Naive thymus-derived CD8-positive, alpha-beta T cell (primary cell): ENCODE measurements at regions not wholly inside any gene's neighbourhood (a gene's known extent, or its start where the extent isn't known, plus 50 kb on each side); places are given as distances from the start of the nearest gene placed in this dataset.
A peak's percentile ranks its signal among the peaks of the same experiment; 100 is the strongest.

Source experiments
- ATAC-seq, 2 donors: fragments of 150-1000 bp; cut with Tn5 transposase in 1 of 2; sonication (Bioruptor Pico), chemical (Tn5 transposase) in 1 of 2; 1 replicate in 1 of 2; 2 replicates in 1 of 2; pipeline ENCODE4 v1.10.0; 2021; ENCODE audit warnings: mild to moderate bottlenecking in 2 of 2, moderate library complexity in 2 of 2
- POLR2A ChIA-PET: fragments of 350-600 bp; sonication (Branson Sonifier 250); formaldehyde crosslinking; loops from one replicate; lab custom pipeline; 2021; ENCODE audit warnings: antibody characterized with exemption; lab: Charles Lee
- DNase-seq, 10 donors: peaks; one replicate each; pipeline versions ENCODE4 v3.0.0 to v3.0.0-alpha.2; 2020 to 2022
- H3K27ac Mint-ChIP-seq, 10 donors: one replicate each; pipeline ENCODE4 v1.8.0; 2020 to 2022; ENCODE audit warnings: mild to moderate bottlenecking in 10 of 10, mixed read lengths in 10 of 10, moderate library complexity in 4 of 10, inconsistent platforms in 1 of 10
- H3K27me3 Mint-ChIP-seq, 5 donors: one replicate each; pipeline ENCODE4 v1.8.0; 2021 to 2022; ENCODE audit warnings: mixed read lengths in 5 of 5
- H3K36me3 Mint-ChIP-seq, 3 donors: one replicate each; pipeline ENCODE4 v1.8.0; 2020 to 2022; ENCODE audit warnings: mixed read lengths in 3 of 3, mild to moderate bottlenecking in 2 of 3, inconsistent platforms in 1 of 3
- H3K4me1 Mint-ChIP-seq, 4 donors: one replicate each; pipeline ENCODE4 v1.8.0; 2021 to 2022; ENCODE audit warnings: mixed read lengths in 4 of 4
- H3K4me3 Mint-ChIP-seq, 10 donors: one replicate each; pipeline ENCODE4 v1.8.0; 2020 to 2022; ENCODE audit warnings: mild to moderate bottlenecking in 10 of 10, mixed read lengths in 10 of 10, moderate library complexity in 6 of 10, inconsistent platforms in 1 of 10
- H3K9me3 Mint-ChIP-seq, 9 donors: one replicate each; pipeline ENCODE4 v1.8.0; 2020 to 2022; ENCODE audit warnings: mixed read lengths in 9 of 9, mild to moderate bottlenecking in 3 of 9, inconsistent platforms in 1 of 9, moderate library complexity in 1 of 9

- DNase-seq (no peak), ATAC-seq (no peak)
- POLR2A ChIA-PET: no interaction called here
- Mint-ChIP-seq H3K4me1 (no peaks in the 10 kb centered on the region), H3K9me3 (no peaks in the 10 kb centered on the region), H3K27ac (no peak overlapping the region), H3K36me3 (no peaks in the 10 kb centered on the region), H3K4me3 (no peak overlapping the region), H3K27me3 (peaks cover 0 to 9% (median 3%) of the 10 kb centered on the region in 5 donors)
Measured at GRCh38 chrX:69279234-69279633, 114.0 kb upstream of the PJA1 start.

GRCh38 chrX:69278031-69278687, 112.9 kb upstream of the PJA1 start:
- peaks cover 0 to 9% (median 3%) of the 10 kb centered on the region in 5 donors for H3K27me3 Mint-ChIP-seq
- no peak overlapping the region for H3K4me3 Mint-ChIP-seq
- H3K4me1 Mint-ChIP-seq: no peaks in the 10 kb centered on the region
- ATAC-seq: no peak
- POLR2A ChIA-PET: no interaction called here
- H3K27ac Mint-ChIP-seq: no peak overlapping the region
- H3K36me3 Mint-ChIP-seq: no peaks in the 10 kb centered on the region
- DNase-seq: no peak
- no peaks in the 10 kb centered on the region for H3K9me3 Mint-ChIP-seq

GRCh38 chrX:69277369-69277990, 112.2 kb upstream of the PJA1 start:
- ATAC-seq: no peak
- Mint-ChIP-seq H3K36me3 (no peaks in the 10 kb centered on the region), H3K9me3 (no peaks in the 10 kb centered on the region), H3K27ac (no peak overlapping the region), H3K27me3 (peaks cover 0 to 9% (median 3%) of the 10 kb centered on the region in 5 donors), H3K4me3 (no peak overlapping the region), H3K4me1 (no peaks in the 10 kb centered on the region)
- POLR2A ChIA-PET: no interaction called here
- no peak for DNase-seq

GRCh38 chrX:69268611-69269010, 103.4 kb upstream of the PJA1 start:
- Mint-ChIP-seq H3K36me3 (no peaks in the 10 kb centered on the region), H3K4me3 (no peak overlapping the region), H3K27me3 (peaks cover 0 to 3% (median 2%) of the 10 kb centered on the region in 5 donors), H3K4me1 (no peaks in the 10 kb centered on the region), H3K27ac (no peak overlapping the region), H3K9me3 (no peaks in the 10 kb centered on the region)
- DNase-seq (no peak), ATAC-seq (no peak)
- POLR2A ChIA-PET: no interaction called here

GRCh38 chrX:69264158-69264581, 98.9 kb upstream of the PJA1 start:
- Mint-ChIP-seq H3K27ac (no peak overlapping the region), H3K27me3 (peaks cover 6 to 15% (median 13%) of the 10 kb centered on the region in 5 donors), H3K4me1 (no peaks in the 10 kb centered on the region), H3K9me3 (no peaks in the 10 kb centered on the region), H3K4me3 (no peak overlapping the region), H3K36me3 (no peaks in the 10 kb centered on the region)
- ATAC-seq (no peak), DNase-seq (no peak)
- POLR2A ChIA-PET: no interaction called here

GRCh38 chrX:69263251-69263820, 98.1 kb upstream of the PJA1 start:
- H3K9me3 Mint-ChIP-seq: no peaks in the 10 kb centered on the region
- no peak for ATAC-seq
- peaks cover 6 to 15% (median 13%) of the 10 kb centered on the region in 5 donors for H3K27me3 Mint-ChIP-seq
- DNase-seq: no peak
- no peaks in the 10 kb centered on the region for H3K36me3 Mint-ChIP-seq
- POLR2A ChIA-PET: no interaction called here
- no peaks in the 10 kb centered on the region for H3K4me1 Mint-ChIP-seq
- no peak overlapping the region for H3K4me3 Mint-ChIP-seq
- peak overlapping the region in 1 of 10 donors; percentile 72 for H3K27ac Mint-ChIP-seq

- H3K27ac Mint-ChIP-seq: peak overlapping the region in 1 of 10 donors; percentile 33
- H3K36me3 Mint-ChIP-seq: peaks cover 0 to 1% (median 0%) of the 10 kb centered on the region in 3 donors
- H3K4me3 Mint-ChIP-seq: no peak overlapping the region
- H3K9me3 Mint-ChIP-seq: no peaks in the 10 kb centered on the region
- no peak for DNase-seq
- ATAC-seq: no peak
- POLR2A ChIA-PET: no interaction called here
- H3K27me3 Mint-ChIP-seq: peaks cover 6 to 15% (median 13%) of the 10 kb centered on the region in 5 donors
- no peaks in the 10 kb centered on the region for H3K4me1 Mint-ChIP-seq
Measured at GRCh38 chrX:69262036-69262936, 97.0 kb upstream of the PJA1 start.

GRCh38 chrX:69260169-69260568, 94.9 kb upstream of the PJA1 start:
- no peak for DNase-seq
- no peak overlapping the region for H3K4me3 Mint-ChIP-seq
- POLR2A ChIA-PET: no interaction called here
- no peak overlapping the region for H3K27ac Mint-ChIP-seq
- no peaks in the 10 kb centered on the region for H3K9me3 Mint-ChIP-seq
- peaks cover 6 to 15% (median 13%) of the 10 kb centered on the region in 5 donors for H3K27me3 Mint-ChIP-seq
- H3K36me3 Mint-ChIP-seq: peaks cover 0 to 2% (median 0%) of the 10 kb centered on the region in 3 donors
- no peaks in the 10 kb centered on the region for H3K4me1 Mint-ChIP-seq
- no peak for ATAC-seq

GRCh38 chrX:69258893-69259292, 93.6 kb upstream of the PJA1 start:
- H3K36me3 Mint-ChIP-seq: peaks cover 0 to 2% (median 0%) of the 10 kb centered on the region in 3 donors
- H3K27ac Mint-ChIP-seq: no peak overlapping the region
- no peaks in the 10 kb centered on the region for H3K9me3 Mint-ChIP-seq
- no peak for DNase-seq
- ATAC-seq: no peak
- POLR2A ChIA-PET: no interaction called here
- H3K27me3 Mint-ChIP-seq: peaks cover 6 to 15% (median 11%) of the 10 kb centered on the region in 5 donors
- H3K4me1 Mint-ChIP-seq: no peaks in the 10 kb centered on the region
- H3K4me3 Mint-ChIP-seq: no peak overlapping the region

- peaks cover 1 to 3% (median 2%) of the 10 kb centered on the region in 5 donors for H3K27me3 Mint-ChIP-seq
- no peak overlapping the region for H3K4me3 Mint-ChIP-seq
- no peak overlapping the region for H3K27ac Mint-ChIP-seq
- POLR2A ChIA-PET: no interaction called here
- ATAC-seq (no peak), DNase-seq (no peak)
- peaks cover 0 to 2% (median 0%) of the 10 kb centered on the region in 3 donors for H3K36me3 Mint-ChIP-seq
- H3K4me1 Mint-ChIP-seq: no peaks in the 10 kb centered on the region
- no peaks in the 10 kb centered on the region for H3K9me3 Mint-ChIP-seq
Measured at GRCh38 chrX:69257499-69258127, 92.4 kb upstream of the PJA1 start.

GRCh38 chrX:69256291-69256565, 91.0 kb upstream of the PJA1 start:
- Mint-ChIP-seq H3K4me3 (no peak overlapping the region), H3K27me3 (peaks cover 0 to 2% (median 0%) of the 10 kb centered on the region in 5 donors), H3K9me3 (no peaks in the 10 kb centered on the region), H3K27ac (no peak overlapping the region), H3K4me1 (no peaks in the 10 kb centered on the region), H3K36me3 (peaks cover 0 to 2% (median 0%) of the 10 kb centered on the region in 3 donors)
- DNase-seq (no peak), ATAC-seq (no peak)
- POLR2A ChIA-PET: no interaction called here

- H3K36me3 Mint-ChIP-seq: peaks cover 0 to 2% (median 0%) of the 10 kb centered on the region in 3 donors
- ATAC-seq (no peak), DNase-seq (no peak)
- H3K4me3 Mint-ChIP-seq: no peak overlapping the region
- H3K9me3 Mint-ChIP-seq: no peaks in the 10 kb centered on the region
- peaks cover 0 to 2% (median 0%) of the 10 kb centered on the region in 5 donors for H3K27me3 Mint-ChIP-seq
- POLR2A ChIA-PET: no interaction called here
- no peaks in the 10 kb centered on the region for H3K4me1 Mint-ChIP-seq
- no peak overlapping the region for H3K27ac Mint-ChIP-seq
Measured at GRCh38 chrX:69255441-69256290, 90.4 kb upstream of the PJA1 start.
